ENCODE measurements at regions not wholly inside any gene's neighbourhood (a gene's known extent, or its start where the extent isn't known, plus 50 kb on each side); places are given as distances from the start of the nearest gene placed in this dataset.
"Not testable (repeated sequence)": the region's sequence is repeated elsewhere in the genome, so short reads cannot be mapped to it uniquely, and the experiment has no call there.

DNA sequence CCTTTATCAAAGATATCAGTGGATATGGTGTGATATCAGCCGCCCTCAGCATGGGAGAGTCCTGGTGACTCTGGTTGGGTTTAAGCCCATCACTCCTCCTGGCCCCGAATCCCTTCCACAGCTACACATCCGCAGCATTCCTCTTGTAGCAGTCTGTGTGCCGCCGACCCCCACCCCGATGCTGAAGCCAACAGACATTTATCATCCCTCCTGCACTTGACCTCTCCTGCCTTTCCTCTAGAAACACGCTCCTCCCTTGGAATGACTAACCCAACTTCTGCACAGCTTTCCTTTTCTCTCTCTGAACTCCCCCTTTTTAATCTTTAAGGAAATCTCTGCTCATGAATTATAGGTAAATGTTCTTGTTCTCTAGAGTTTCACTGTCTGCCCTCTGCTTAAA is 250.9 kb upstream of the FOXN3 start:
- no peak overlapping the region for H3K4me3 ChIP-seq (ENCODE audit: low read depth in 1 of 2, low read length in 1 of 2)
- H3K9me3 ChIP-seq, result no peaks in the 10 kb centered on the region
- no peaks in the 10 kb centered on the region for H3K36me3 ChIP-seq
- no peaks in the 10 kb centered on the region for H3K27me3 ChIP-seq
- H3K27ac ChIP-seq, result no peak overlapping the region
- TF ChIP-seq, protein P1, sequence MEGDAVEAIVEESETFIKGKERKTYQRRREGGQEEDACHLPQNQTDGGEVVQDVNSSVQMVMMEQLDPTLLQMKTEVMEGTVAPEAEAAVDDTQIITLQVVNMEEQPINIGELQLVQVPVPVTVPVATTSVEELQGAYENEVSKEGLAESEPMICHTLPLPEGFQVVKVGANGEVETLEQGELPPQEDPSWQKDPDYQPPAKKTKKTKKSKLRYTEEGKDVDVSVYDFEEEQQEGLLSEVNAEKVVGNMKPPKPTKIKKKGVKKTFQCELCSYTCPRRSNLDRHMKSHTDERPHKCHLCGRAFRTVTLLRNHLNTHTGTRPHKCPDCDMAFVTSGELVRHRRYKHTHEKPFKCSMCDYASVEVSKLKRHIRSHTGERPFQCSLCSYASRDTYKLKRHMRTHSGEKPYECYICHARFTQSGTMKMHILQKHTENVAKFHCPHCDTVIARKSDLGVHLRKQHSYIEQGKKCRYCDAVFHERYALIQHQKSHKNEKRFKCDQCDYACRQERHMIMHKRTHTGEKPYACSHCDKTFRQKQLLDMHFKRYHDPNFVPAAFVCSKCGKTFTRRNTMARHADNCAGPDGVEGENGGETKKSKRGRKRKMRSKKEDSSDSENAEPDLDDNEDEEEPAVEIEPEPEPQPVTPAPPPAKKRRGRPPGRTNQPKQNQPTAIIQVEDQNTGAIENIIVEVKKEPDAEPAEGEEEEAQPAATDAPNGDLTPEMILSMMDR (IDR thresholded peaks at IDR 0.05), result no peak
- peaks cover 12 to 15% of the 10 kb centered on the region in 2 experiments for H3K4me1 ChIP-seq (ENCODE audit: control insufficient read depth in 1 of 2, insufficient read depth in 1 of 2, low read depth in 1 of 2, low read length in 1 of 2)

GRCh38 chr14:89665300-89666081 is 248.5 kb upstream of the FOXN3 start:
- not testable (repeated sequence) for H3K27me3 ChIP-seq; H3K4me3 ChIP-seq (ENCODE audit: low read depth in 1 of 2, low read length in 1 of 2); H3K9me3 ChIP-seq; H3K36me3 ChIP-seq; H3K27ac ChIP-seq
- H3K4me1 ChIP-seq (ENCODE audit: control insufficient read depth in 1 of 2, insufficient read depth in 1 of 2, low read depth in 1 of 2, low read length in 1 of 2), result peaks cover 12 to 15% of the 10 kb centered on the region in 2 experiments

GRCh38 chr14:89661392-89661791 is 244.4 kb upstream of the FOXN3 start:
- TF ChIP-seq, protein P1 (IDR thresholded peaks at IDR 0.05), result no peak
- no peak overlapping the region for H3K27ac ChIP-seq
- no peaks in the 10 kb centered on the region for H3K4me1 ChIP-seq (ENCODE audit: control insufficient read depth in 1 of 2, insufficient read depth in 1 of 2, low read depth in 1 of 2, low read length in 1 of 2)
- H3K27me3 ChIP-seq, result no peaks in the 10 kb centered on the region
- no peaks in the 10 kb centered on the region for H3K36me3 ChIP-seq
- H3K4me3 ChIP-seq (ENCODE audit: low read depth in 1 of 2, low read length in 1 of 2), result no peak overlapping the region
- H3K9me3 ChIP-seq, result no peaks in the 10 kb centered on the region

- H3K27ac ChIP-seq; H3K36me3 ChIP-seq; H3K4me1 ChIP-seq (ENCODE audit: control insufficient read depth in 1 of 2, insufficient read depth in 1 of 2, low read depth in 1 of 2, low read length in 1 of 2); H3K27me3 ChIP-seq; H3K4me3 ChIP-seq (ENCODE audit: low read depth in 1 of 2, low read length in 1 of 2); H3K9me3 ChIP-seq: not testable (repeated sequence)
These were observed 243.7 kb upstream of the FOXN3 start for GRCh38 chr14:89660625-89661233.

GRCh38 chr14:89660166-89660565 is 243.1 kb upstream of the FOXN3 start:
- H3K4me1 ChIP-seq (ENCODE audit: control insufficient read depth in 1 of 2, insufficient read depth in 1 of 2, low read depth in 1 of 2, low read length in 1 of 2), result no peaks in the 10 kb centered on the region
- no peaks in the 10 kb centered on the region for H3K36me3 ChIP-seq
- TF ChIP-seq, protein P1 (IDR thresholded peaks at IDR 0.05), result no peak
- no peak overlapping the region for H3K27ac ChIP-seq
- no peak overlapping the region for H3K4me3 ChIP-seq (ENCODE audit: low read depth in 1 of 2, low read length in 1 of 2)
- H3K9me3 ChIP-seq, result no peaks in the 10 kb centered on the region
- no peaks in the 10 kb centered on the region for H3K27me3 ChIP-seq

DNA sequence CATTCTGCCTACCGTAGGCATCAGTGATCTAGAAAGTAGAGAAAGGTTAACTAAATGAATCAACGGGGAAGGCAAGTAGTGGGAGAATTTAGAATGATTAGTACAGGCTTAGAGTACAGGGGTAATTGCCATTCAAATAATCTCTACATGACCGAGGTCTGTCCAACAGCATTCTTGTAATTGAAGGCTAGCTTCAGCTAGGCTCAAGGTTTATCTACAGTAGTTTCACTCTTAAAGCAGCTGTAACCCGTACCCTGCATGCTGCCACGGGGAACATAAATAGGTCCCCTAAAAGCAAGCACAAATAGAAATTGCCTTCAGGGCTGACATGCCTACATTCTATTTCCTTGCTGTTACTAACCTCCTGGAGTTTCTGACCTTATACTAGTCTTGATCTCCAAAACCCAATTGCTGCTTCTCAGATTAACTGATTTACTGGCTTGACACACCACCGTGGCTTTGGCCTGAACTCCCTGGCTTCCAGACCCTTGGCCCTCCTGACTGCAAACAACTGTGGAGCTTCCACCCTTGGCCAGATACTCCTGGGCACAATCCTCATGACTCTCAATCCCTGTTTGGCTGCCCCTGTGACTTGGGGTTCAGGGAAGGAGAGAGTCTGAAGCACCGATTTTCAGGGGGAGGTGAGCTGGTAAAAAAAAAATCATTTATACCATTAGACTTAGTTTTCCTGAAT is 242.1 kb upstream of the FOXN3 start:
- Histone ChIP-seq H3K36me3 (no peaks in the 10 kb centered on the region), H3K4me3 (ENCODE audit: low read depth in 1 of 2, low read length in 1 of 2) (no peak overlapping the region)

More for the DNA sequence above, 242.1 kb upstream of the FOXN3 start:
- Histone ChIP-seq H3K27ac (no peak overlapping the region), H3K4me1 (ENCODE audit: control insufficient read depth in 1 of 2, insufficient read depth in 1 of 2, low read depth in 1 of 2, low read length in 1 of 2) (no peaks in the 10 kb centered on the region), H3K9me3 (no peaks in the 10 kb centered on the region), H3K27me3 (no peaks in the 10 kb centered on the region)
- TF ChIP-seq, protein P1 (IDR thresholded peaks at IDR 0.05), result no peak

Measured in neutrophil (primary cell).